ENCODE measurements at regions not wholly inside any gene's neighbourhood (a gene's known extent, or its start where the extent isn't known, plus 50 kb on each side); places are given as distances from the start of the nearest gene placed in this dataset.
"Not testable (repeated sequence)": the region's sequence is repeated elsewhere in the genome, so short reads cannot be mapped to it uniquely, and the experiment has no call there.

- H3K27ac ChIP-seq = no peak overlapping the region
- TF ChIP-seq, protein P1, sequence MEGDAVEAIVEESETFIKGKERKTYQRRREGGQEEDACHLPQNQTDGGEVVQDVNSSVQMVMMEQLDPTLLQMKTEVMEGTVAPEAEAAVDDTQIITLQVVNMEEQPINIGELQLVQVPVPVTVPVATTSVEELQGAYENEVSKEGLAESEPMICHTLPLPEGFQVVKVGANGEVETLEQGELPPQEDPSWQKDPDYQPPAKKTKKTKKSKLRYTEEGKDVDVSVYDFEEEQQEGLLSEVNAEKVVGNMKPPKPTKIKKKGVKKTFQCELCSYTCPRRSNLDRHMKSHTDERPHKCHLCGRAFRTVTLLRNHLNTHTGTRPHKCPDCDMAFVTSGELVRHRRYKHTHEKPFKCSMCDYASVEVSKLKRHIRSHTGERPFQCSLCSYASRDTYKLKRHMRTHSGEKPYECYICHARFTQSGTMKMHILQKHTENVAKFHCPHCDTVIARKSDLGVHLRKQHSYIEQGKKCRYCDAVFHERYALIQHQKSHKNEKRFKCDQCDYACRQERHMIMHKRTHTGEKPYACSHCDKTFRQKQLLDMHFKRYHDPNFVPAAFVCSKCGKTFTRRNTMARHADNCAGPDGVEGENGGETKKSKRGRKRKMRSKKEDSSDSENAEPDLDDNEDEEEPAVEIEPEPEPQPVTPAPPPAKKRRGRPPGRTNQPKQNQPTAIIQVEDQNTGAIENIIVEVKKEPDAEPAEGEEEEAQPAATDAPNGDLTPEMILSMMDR (conservative IDR thresholded peaks at IDR 0.05) = no peak
- no peak for TF ChIP-seq ZFX (IDR thresholded peaks at IDR 0.05)
Measured at GRCh38 chr14:101254805-101255764, 306.2 kb upstream of the DIO3 start.

DNA sequence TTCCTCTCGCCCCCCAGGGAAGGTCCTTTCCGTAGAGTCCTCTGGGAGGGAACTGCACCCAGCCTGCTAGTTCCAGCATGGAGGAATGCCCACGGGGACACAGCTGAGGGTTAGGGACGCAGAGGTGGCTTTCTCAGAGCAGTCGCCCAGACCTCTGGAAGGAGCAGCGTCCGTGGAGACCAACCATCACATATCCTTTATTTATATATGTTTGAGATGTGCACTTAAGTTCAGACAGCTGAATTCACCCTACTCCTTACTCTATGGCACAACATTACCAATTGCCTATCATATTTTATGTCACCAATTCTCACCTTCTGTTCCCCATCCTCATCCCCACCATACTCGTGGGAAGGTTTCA is 305.6 kb upstream of the DIO3 start:
- no peak for TF ChIP-seq ZFX (IDR thresholded peaks at IDR 0.05)
- TF ChIP-seq, protein P1 (conservative IDR thresholded peaks at IDR 0.05) = no peak
- no peak overlapping the region for H3K27ac ChIP-seq

GRCh38 chr14:101256266-101256665 is 305.0 kb upstream of the DIO3 start:
- TF ChIP-seq ZFX (IDR thresholded peaks at IDR 0.05) = no peak
- TF ChIP-seq, protein P1 (conservative IDR thresholded peaks at IDR 0.05) = no peak
- no peak overlapping the region for H3K27ac ChIP-seq

GRCh38 chr14:101257551-101257950 is 303.7 kb upstream of the DIO3 start:
- no peak for TF ChIP-seq ZFX (IDR thresholded peaks at IDR 0.05)
- TF ChIP-seq, protein P1 (conservative IDR thresholded peaks at IDR 0.05) = no peak
- no peak overlapping the region for H3K27ac ChIP-seq

DNA sequence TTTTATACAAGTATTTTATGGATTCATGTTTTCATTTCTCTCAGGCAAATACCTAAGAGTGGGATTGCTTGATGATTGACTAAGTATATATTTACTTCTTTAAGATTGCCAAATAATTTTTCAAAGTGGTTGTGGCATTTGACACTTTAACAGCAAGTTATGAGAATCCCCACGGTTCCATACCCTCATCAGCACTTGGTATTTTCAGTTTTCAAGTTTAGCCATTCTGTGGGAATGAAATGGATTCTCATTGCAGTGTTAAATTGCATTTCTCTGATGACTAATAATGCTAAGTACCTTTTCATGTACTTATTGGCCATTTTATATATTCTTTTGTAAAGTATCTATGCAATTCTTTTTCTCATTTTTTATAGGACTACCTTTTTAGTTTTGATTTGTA is 301.5 kb upstream of the DIO3 start:
- H3K27ac ChIP-seq = no peak overlapping the region
- TF ChIP-seq ZFX (IDR thresholded peaks at IDR 0.05) = no peak
- TF ChIP-seq, protein P1 (conservative IDR thresholded peaks at IDR 0.05) = no peak

DNA sequence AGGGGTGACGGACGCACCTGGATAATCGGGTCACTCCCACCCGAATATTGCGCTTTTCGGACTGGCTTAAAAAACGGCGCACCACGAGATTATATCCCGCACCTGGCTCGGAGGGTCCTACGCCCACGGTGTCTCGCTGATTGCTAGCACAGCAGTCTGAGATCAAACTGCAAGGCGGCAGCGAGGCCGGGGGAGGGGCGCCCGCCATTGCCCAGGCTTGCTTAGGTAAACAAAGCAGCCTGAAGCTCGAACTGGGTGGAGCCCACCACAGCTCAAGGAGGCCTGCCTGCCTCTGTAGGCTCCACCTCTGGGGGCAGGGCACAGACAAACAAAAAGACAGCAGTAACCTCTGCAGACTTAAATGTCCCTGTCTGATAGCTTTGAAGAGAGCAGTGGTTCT is 294.9 kb upstream of the DIO3 start:
- not testable (repeated sequence) for H3K27ac ChIP-seq

GRCh38 chr14:101273091-101273490 is 288.2 kb upstream of the DIO3 start:
- TF ChIP-seq, protein P1 (conservative IDR thresholded peaks at IDR 0.05) = no peak
- no peak for TF ChIP-seq ZFX (IDR thresholded peaks at IDR 0.05)
- no peak overlapping the region for H3K27ac ChIP-seq
